ENCODE measurements at regions not wholly inside any gene's neighbourhood (a gene's known extent, or its start where the extent isn't known, plus 50 kb on each side); places are given as distances from the start of the nearest gene placed in this dataset.
"Not testable (repeated sequence)": the region's sequence is repeated elsewhere in the genome, so short reads cannot be mapped to it uniquely, and the experiment has no call there.

DNA sequence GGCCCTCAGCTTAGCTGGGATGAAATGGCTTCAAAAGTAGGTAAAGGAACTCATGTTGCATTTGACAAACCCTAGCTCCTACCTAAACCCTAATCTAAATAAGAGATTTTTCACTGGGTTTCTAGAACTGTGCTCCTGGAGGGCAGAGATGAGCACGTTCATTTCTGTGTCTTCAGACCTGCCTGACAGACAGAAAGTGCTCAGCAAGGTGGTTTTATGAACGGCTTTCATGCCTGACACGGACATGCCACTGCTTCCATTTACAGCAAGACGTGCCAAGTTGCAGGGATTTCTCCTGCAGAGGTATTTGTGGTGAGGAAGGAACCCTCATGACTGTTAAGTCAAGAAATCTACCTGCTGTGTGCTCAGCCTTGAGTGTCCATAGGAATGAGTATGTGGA lies 83.5 kb upstream of the KMT2C start:
- H3K4me2 ChIP-seq: no peak overlapping the region
- no peaks in the 10 kb centered on the region for H3F3A ChIP-seq (replicated peaks; ENCODE audit: low read depth)
- no peak overlapping the region for H3K27ac ChIP-seq (ENCODE audit: low read depth)
- peaks cover 16% of the 10 kb centered on the region for H3K4me1 ChIP-seq (ENCODE audit: insufficient read depth)
- peaks cover 20% of the 10 kb centered on the region for H3K4me1 Mint-ChIP-seq
- H2AFZ ChIP-seq: no peak overlapping the region
- no peak for ATAC-seq
- H3K27me3 ChIP-seq (ENCODE audit: insufficient read depth): no peaks in the 10 kb centered on the region
- no peak for DNase-seq (ENCODE audit: low spot score)
- no peak overlapping the region for H3K4me3 Mint-ChIP-seq
- H4K20me1 ChIP-seq (replicated peaks; ENCODE audit: insufficient read depth): no peaks in the 10 kb centered on the region
- H3K79me2 ChIP-seq (replicated peaks; ENCODE audit: insufficient read depth): no peaks in the 10 kb centered on the region
- no peaks in the 10 kb centered on the region; the same call in 1 of the 2 replicates for H3K9me2 ChIP-seq (ENCODE audit: insufficient read depth)
- no peak overlapping the region for H3K27ac Mint-ChIP-seq
- H3K36me3 ChIP-seq (ENCODE audit: insufficient read depth): no peaks in the 10 kb centered on the region
- H3K9me3 Mint-ChIP-seq: peaks cover 10% of the 10 kb centered on the region; the same call in 2 of the 3 replicates
- peaks cover 3% of the 10 kb centered on the region; the same call in 2 of the 3 replicates for H3K36me3 Mint-ChIP-seq (ENCODE audit: low read depth)
- TF ChIP-seq, protein P1, sequence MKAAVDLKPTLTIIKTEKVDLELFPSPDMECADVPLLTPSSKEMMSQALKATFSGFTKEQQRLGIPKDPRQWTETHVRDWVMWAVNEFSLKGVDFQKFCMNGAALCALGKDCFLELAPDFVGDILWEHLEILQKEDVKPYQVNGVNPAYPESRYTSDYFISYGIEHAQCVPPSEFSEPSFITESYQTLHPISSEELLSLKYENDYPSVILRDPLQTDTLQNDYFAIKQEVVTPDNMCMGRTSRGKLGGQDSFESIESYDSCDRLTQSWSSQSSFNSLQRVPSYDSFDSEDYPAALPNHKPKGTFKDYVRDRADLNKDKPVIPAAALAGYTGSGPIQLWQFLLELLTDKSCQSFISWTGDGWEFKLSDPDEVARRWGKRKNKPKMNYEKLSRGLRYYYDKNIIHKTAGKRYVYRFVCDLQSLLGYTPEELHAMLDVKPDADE (IDR thresholded peaks at IDR 0.05): no peak
- TF ChIP-seq ZNF331 (CRISPR knock-in tag; IDR thresholded peaks at IDR 0.05; ENCODE audit: low read depth): peak; percentile 97
- TF ChIP-seq ZNF114 (CRISPR knock-in tag; IDR thresholded peaks at IDR 0.05): no peak
- TF ChIP-seq, protein P2, sequence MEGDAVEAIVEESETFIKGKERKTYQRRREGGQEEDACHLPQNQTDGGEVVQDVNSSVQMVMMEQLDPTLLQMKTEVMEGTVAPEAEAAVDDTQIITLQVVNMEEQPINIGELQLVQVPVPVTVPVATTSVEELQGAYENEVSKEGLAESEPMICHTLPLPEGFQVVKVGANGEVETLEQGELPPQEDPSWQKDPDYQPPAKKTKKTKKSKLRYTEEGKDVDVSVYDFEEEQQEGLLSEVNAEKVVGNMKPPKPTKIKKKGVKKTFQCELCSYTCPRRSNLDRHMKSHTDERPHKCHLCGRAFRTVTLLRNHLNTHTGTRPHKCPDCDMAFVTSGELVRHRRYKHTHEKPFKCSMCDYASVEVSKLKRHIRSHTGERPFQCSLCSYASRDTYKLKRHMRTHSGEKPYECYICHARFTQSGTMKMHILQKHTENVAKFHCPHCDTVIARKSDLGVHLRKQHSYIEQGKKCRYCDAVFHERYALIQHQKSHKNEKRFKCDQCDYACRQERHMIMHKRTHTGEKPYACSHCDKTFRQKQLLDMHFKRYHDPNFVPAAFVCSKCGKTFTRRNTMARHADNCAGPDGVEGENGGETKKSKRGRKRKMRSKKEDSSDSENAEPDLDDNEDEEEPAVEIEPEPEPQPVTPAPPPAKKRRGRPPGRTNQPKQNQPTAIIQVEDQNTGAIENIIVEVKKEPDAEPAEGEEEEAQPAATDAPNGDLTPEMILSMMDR (conservative IDR thresholded peaks at IDR 0.05; ENCODE audit: low read depth in 2 of 2): no peak
- peaks cover 9% of the 10 kb centered on the region for H3K27me3 Mint-ChIP-seq (ENCODE audit: insufficient read depth, low read depth, poor library complexity)
- H3K4me3 ChIP-seq: no peak overlapping the region

GRCh38 chr7:152516216-152516615 lies 80.4 kb upstream of the KMT2C start:
- Histone ChIP-seq H3K79me2 (replicated peaks; ENCODE audit: insufficient read depth) (no peaks in the 10 kb centered on the region), H4K20me1 (replicated peaks; ENCODE audit: insufficient read depth) (no peaks in the 10 kb centered on the region), H3K4me3 (no peak overlapping the region), H3K4me1 (ENCODE audit: insufficient read depth) (no peaks in the 10 kb centered on the region), H3K36me3 (ENCODE audit: insufficient read depth) (no peaks in the 10 kb centered on the region), H3F3A (replicated peaks; ENCODE audit: low read depth) (no peaks in the 10 kb centered on the region), H3K9me2 (ENCODE audit: insufficient read depth) (no peaks in the 10 kb centered on the region; the same call in 1 of the 2 replicates), H3K4me2 (no peak overlapping the region), H3K27me3 (ENCODE audit: insufficient read depth) (no peaks in the 10 kb centered on the region), H2AFZ (no peak overlapping the region), H3K27ac (ENCODE audit: low read depth) (no peak overlapping the region)
- Mint-ChIP-seq H3K4me3 (no peak overlapping the region), H3K27ac (no peak overlapping the region), H3K4me1 (0 out of 3 replicates have a peak, but pooled peaks cover 2% of the 10 kb centered on the region), H3K27me3 (ENCODE audit: insufficient read depth, low read depth, poor library complexity) (peaks cover 3% of the 10 kb centered on the region), H3K9me3 (peaks cover 10% of the 10 kb centered on the region; the same call in 2 of the 3 replicates), H3K36me3 (ENCODE audit: low read depth) (peaks cover 3% of the 10 kb centered on the region; the same call in 2 of the 3 replicates)
- ATAC-seq (no peak), DNase-seq (ENCODE audit: low spot score) (no peak)
- TF ChIP-seq ZNF114 (CRISPR knock-in tag; IDR thresholded peaks at IDR 0.05) (no peak), ZNF331 (CRISPR knock-in tag; IDR thresholded peaks at IDR 0.05; ENCODE audit: low read depth) (no peak)

GRCh38 chr7:152515266-152515950 lies 79.6 kb upstream of the KMT2C start:
- not testable (repeated sequence) for H3K27me3 Mint-ChIP-seq (ENCODE audit: insufficient read depth, low read depth, poor library complexity); H3K9me3 Mint-ChIP-seq

More at GRCh38 chr7:152515266-152515950, 79.6 kb upstream of the KMT2C start:
- H3F3A ChIP-seq (replicated peaks; ENCODE audit: low read depth); H3K36me3 Mint-ChIP-seq (ENCODE audit: low read depth); H3K36me3 ChIP-seq (ENCODE audit: insufficient read depth); H3K4me3 ChIP-seq; DNase-seq (ENCODE audit: low spot score); ATAC-seq; H3K9me2 ChIP-seq (ENCODE audit: insufficient read depth); H3K27ac Mint-ChIP-seq; H3K27me3 ChIP-seq (ENCODE audit: insufficient read depth); H2AFZ ChIP-seq; H4K20me1 ChIP-seq (replicated peaks; ENCODE audit: insufficient read depth); H3K4me1 ChIP-seq (ENCODE audit: insufficient read depth); H3K4me1 Mint-ChIP-seq; H3K4me2 ChIP-seq; H3K79me2 ChIP-seq (replicated peaks; ENCODE audit: insufficient read depth); H3K27ac ChIP-seq (ENCODE audit: low read depth); H3K4me3 Mint-ChIP-seq: not testable (repeated sequence)
